HT-29 (cell line): ENCODE measurements at regions not wholly inside any gene's neighbourhood (a gene's known extent, or its start where the extent isn't known, plus 50 kb on each side); places are given as distances from the start of the nearest gene placed in this dataset.
A peak's percentile ranks its signal among the peaks of the same experiment; 100 is the strongest.

Experiments used
- DNase-seq: peaks from one replicate; pipeline ENCODE4 v3.0.0-alpha.2; 2015; ENCODE audit warnings: low spot score

DNA sequence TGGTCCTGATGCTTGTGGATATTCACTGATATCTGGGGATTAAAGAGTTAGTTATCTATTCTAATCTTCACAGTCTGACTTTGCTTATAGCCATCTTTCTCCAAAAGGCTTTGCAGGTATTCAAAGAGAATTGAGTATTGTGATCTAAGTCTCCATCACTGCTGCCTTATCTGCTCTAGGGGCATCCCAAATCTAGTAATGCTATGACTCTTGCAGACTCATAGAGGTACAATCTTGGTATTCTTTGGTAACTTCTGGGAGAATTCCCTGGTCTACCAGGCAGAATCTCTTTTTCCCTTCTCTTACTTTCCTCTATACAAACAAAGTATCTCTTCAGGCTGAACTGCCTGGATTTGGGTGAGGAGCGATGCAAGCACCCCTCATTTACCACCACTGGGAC is 746.3 kb downstream of the JRKL start:
- DNase-seq, result no peak

- DNase-seq, result peak; percentile 70
Observed at GRCh38 chr11:97140885-97141494, 751.2 kb downstream of the JRKL start.

GRCh38 chr11:97143463-97143862 is 753.6 kb downstream of the JRKL start:
- no peak for DNase-seq

DNA sequence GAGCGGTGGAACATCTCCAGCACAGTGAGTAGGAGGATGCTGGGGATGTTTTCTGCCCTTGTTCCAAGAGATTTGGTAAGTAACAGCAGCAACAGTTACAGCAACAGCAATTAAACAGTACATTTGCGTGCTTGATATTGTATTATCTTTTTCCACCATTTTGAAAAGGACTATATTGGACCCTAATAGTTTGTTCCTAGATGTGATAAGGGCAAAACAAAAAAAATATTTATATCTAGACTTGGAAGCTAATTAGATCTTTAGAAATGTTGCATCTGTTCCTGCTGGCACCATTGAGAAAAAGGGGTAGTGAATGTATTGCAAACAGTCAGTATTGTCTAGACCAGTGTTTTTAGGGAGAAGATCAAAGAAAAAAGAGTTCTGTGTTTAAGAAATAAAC is 759.9 kb downstream of the JRKL start:
- no peak for DNase-seq

GRCh38 chr11:97157221-97157740 is 767.5 kb downstream of the JRKL start:
- no peak for DNase-seq

DNA sequence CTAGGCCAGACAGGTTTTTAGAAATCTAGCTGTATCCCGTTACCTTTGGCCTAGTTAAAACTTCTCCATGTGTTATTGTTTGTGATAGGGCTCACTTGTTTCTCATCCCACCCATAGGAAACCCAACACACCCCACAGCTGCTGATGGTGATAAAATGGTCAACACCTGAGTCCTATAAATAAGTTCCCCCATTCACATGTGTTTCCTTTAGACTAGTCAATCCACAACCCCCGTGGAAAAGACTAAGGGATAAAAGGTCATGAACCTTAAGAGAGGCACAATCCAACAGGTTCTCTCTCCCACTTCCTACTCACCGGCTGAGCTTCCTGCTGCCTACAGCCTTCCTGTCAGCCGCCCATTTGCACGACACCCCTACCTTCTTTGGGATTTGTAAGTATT is 768.4 kb downstream of the JRKL start:
- DNase-seq, result no peak

GRCh38 chr11:97163631-97164191 is 773.9 kb downstream of the JRKL start:
- DNase-seq, result no peak

DNA sequence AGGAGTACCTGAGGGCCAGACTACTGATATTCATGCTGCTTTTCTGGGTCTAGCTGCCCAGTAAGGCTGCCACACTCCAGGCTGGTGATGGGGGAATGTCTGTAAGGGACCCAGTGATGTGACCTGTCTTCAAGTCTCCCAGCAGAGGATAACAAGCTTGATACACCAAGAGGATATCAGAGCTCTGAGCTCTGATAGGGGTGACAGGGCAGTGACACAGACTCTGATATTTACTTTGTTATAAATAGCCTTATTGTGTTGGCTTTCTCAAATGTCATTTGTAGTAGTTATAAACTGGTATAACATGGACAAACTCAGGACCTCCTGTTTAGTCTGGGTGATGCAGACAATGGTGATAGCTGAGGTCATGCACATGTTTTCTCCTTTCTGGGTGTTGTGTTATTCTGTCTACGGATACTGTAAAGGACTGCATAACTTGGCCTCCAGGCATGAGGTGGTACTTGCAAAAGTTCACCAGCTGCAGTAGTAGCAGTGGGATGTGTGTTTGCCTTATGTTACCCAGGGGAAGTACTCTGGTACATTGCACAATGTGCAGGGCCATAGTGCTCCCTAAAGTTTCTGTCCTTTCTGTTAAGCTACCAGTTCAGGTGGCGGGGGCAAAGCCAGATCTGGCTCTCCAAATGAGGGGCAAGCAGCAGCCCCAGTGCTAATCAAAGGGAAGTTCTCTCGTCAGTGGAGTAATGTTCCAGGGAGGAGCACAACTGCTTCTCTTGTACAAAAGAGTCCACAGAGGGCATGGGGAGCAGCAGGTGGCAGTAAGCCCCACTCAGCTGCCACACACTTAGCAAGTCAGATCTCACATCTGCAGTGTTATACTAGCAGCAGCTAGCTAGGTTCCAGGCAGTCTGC is 812.2 kb downstream of the JRKL start:
- DNase-seq, result no peak

GRCh38 chr11:97202613-97203292 is 812.9 kb downstream of the JRKL start:
- no peak for DNase-seq

GRCh38 chr11:97218011-97218410 is 828.2 kb downstream of the JRKL start:
- no peak for DNase-seq

- no peak for DNase-seq
Observed at GRCh38 chr11:97223647-97224046, 833.8 kb downstream of the JRKL start.

GRCh38 chr11:97224396-97224795 is 834.6 kb downstream of the JRKL start:
- DNase-seq, result no peak

- no peak for DNase-seq
Observed at GRCh38 chr11:97225794-97226193, 836.0 kb downstream of the JRKL start.

GRCh38 chr11:97229936-97230335 is 840.1 kb downstream of the JRKL start:
- DNase-seq, result no peak

GRCh38 chr11:97231231-97231630 is 841.4 kb downstream of the JRKL start:
- DNase-seq, result no peak

DNA sequence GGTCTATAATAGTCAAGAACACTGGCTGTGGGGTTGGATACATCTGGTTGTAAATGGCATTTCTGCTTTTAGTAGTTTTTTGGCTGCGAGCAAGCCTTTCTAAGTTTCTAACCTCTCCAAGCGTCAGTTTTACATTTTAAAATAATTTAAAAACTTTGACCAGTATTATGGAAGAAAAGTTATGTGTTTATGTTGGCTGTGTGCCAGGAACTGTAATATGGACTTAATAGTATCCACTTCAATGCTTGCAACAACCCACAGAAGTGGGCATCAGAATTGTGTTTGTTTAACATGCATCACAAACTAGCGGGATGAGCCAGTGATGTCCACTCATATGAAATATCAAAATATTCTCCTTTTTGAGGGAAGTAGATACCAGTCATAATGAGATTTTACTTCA is 844.2 kb downstream of the JRKL start:
- no peak for DNase-seq

- no peak for DNase-seq
Observed at GRCh38 chr11:97237151-97237550, 847.3 kb downstream of the JRKL start.

DNA sequence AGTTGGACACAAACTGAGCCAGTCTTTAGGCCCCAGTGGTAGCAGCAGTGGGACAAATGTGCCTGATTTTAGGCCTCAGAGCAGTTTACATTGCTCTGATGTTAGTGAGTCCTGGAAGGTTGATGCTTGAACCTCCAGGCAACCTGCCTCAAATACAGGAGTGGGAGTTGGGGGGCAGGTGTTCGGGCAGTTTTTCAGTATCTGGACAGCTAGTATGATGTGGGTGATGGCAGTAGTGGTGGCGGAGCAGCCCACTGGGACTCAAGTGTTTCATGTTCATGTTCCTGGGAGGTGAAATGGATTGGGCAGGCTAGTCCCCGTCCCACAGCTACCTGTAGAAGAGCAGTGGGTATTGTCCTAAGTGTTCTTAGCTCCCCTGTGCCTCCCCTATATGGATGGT is 857.8 kb downstream of the JRKL start:
- DNase-seq, result no peak

- no peak for DNase-seq
Observed at GRCh38 chr11:97254790-97255189, 865.0 kb downstream of the JRKL start.

GRCh38 chr11:97259434-97259833 is 869.6 kb downstream of the JRKL start:
- no peak for DNase-seq

DNA sequence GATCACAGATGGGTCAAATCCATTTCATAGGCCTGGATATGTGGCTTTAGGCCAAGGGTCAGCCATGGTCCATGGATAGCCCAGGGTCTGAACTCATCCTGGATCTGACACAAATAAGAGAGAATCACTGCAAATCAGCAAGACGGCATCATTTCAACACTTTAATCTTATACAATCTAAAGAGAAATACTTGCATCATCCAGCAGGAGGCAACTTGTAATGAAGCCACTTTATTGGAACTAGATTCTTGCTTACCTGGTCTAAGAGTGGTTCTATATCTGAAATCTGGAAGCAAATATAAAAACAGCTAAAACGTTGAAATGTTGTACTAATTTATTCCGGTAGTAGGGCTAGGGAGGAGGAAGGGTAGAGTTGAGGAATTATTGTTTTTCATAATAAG is 870.1 kb downstream of the JRKL start:
- peak; percentile 29 for DNase-seq

GRCh38 chr11:97263183-97263858 is 873.5 kb downstream of the JRKL start:
- no peak for DNase-seq
